ENCODE measurements at regions not wholly inside any gene's neighbourhood (a gene's known extent, or its start where the extent isn't known, plus 50 kb on each side); places are given as distances from the start of the nearest gene placed in this dataset.

DNA sequence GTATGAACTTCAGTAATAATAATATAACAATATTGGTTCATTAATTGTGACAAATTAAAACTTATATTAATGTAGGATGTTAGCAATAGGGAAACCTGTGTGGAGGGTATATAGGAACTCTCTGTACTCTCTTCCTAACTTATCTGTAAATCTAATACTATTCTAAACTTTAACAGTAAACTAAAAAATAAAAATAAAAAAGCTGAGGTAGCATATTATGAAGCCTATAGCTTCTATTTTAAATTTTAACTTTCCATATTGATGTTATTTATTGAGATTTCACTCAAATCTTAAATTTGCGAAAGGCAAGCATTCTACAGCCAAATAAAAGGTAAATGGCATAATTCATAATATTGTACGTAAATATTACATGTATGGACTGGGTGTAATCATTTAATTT lies 326.4 kb downstream of the MEI4 start:
- DNase-seq, result no peak

DNA sequence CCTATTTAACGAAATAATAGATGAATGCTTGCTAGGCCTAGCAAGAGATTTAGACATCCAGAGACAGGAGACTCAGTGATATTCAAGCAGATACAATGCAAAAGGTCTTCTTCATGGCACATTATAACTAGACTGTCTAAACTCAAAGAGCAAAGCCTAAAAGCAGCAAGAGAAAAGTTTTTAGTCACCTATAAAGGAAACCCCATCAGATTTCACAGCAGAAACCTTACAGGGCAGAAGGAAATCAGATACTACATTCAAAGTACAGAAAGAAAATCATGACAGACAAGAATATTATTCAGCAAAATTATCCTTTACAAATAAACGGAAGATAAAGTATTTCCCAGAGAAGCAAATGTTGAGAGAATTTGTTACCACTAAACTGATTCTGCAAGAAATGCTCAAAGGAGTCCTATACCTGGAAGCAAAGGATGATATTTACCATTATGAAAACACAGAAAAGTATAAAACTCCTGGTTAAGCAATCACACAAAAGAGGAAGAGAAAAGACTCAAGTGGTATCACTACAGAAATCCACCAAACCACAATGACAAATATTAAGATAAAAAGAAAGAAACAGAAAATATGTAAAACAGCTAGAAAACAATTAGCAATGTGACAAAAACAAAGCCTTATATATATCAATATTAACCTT lies 333.7 kb downstream of the MEI4 start:
- no peak for DNase-seq

GRCh38 chr6:77987035-77987384 lies 334.2 kb downstream of the MEI4 start:
- no peak for DNase-seq

GRCh38 chr6:78010130-78010529 lies 357.3 kb downstream of the MEI4 start:
- DNase-seq, result no peak

DNA sequence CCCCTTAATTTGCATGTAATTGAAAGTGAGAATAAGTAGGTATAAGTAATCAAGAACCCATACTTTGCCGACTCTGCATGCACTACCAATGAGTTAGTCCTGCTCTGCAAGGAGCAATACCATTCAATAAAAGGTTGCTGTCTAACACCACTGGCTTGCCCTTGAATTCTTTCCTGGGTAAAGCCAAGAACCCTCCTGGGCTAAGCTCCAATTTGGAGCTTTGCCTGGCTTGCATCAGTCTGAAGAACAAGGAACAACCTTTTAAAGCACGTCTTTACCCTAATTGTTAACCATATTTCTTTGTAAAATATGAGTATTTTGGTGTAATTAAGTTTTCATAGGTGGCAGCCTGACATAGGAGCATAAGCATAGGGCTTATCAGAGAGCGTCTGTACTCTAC lies 367.7 kb downstream of the MEI4 start:
- no peak for DNase-seq

DNA sequence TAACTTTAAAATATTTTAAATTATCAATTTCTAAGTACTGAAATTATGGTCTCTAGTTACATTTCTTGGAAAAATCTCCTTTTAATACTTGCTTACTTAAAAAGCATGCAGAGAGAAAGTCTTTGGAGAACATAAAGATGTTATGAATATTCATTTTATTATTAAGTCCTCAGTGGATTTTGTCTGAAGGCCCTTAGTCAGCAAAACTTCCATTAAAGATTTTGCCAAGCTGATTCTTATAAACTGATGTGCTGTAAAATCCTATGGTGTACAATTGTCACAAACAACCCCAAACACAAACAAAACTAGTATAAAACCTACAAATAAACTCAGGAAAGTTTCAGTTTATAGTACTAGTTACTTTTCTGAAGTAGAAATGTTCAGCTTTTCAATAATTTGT lies 372.7 kb downstream of the MEI4 start:
- DNase-seq, result no peak

DNA sequence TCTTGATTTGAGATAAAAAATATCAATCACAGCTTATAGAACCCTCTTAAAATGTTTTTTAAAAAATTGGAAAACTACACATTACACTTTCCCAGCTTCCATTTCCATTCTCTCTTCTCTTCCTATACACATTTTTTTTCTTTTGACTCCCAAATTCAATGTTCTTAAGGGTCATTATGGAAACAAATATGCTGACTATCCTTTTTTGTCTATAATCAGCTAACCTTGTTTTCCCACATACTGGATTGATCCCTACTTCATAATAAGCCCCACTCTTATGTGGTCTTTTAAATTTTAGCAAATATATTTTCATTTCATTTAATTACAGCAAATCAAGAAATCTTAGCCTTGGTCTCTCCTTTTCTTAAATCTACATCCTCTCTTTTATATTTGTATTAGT lies 378.4 kb downstream of the MEI4 start:
- no peak for DNase-seq

DNA sequence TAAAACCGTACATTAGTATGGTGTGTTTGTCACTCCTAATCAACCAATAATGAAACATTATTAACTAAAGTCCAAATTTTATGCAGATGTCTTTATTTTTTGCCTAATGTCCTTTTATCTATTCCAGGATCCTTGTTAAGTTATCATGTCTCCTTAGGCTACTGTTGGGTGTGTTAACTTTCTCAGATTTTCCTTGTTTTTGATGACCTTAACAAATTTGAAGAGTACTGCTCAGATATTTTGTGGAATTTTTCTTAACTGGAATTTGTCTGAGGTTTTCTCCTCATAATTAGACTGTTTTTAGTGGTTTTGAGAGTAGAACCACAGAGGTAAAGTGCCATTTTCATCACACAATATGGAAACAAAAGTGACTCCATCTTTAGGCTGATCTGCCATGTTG lies 406.3 kb downstream of the MEI4 start:
- no peak for DNase-seq

- DNase-seq, result no peak
Measured at GRCh38 chr6:78062993-78063392, 410.2 kb downstream of the MEI4 start.

GRCh38 chr6:78076371-78076770 lies 423.5 kb downstream of the MEI4 start:
- DNase-seq, result no peak

DNA sequence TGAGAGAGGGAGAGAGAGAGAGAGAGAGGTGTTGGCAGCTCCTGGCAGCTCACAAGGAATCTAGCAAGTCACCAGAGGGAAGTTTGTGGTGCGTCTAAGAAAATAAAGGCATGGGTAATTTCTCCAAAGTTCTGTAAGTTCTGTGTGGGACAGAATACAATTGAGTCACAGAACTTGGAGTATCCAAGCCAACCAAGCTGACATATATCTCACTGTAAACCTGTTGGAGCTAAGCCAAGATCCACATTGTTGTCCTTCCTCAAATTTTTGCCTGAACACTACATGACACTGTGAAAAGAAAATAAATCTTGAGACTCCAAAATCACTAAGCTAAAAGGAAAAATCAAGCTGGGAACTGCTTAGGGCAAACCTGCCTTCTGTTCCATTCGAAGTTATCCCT lies 436.7 kb downstream of the MEI4 start:
- DNase-seq, result no peak

DNA sequence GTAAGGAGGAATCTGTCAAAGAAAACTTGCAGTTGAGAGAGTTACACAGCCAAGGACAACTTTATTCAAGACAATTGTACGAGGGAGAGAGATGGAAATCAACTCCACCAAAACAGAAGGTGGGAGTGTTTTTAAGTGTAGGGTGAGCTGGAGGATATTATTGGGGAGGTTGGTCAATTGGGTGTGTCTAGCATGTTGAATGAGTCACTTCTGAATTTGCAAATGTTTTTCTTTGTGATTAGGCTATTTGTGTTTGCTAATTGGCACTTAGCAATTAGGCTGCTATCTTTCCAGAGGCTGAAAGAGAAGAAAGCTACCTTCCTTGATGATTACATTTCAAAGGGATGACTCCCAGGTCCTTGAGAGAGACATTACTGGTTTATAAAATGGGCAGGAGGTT lies 441.1 kb downstream of the MEI4 start:
- no peak for DNase-seq

- DNase-seq, result no peak
Measured at GRCh38 chr6:78101387-78101786, 448.5 kb downstream of the MEI4 start.

DNA sequence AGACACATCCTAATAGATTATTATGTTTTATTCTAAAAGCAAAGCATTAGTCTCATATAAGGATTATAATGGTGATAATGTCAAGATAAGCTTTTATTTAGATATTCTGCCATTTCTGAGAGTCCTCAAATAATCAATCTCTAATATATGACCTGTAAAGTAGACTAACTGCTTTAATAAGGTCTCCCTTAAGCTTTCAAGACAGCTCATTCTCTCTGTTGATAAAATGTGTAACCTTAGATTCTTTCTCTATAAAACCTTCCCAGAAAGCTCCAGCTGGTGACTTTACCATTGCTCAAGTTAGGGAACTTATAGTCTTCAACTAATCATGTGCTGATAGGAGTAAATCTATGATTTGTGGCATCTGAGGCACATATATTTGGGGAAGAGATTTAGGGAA lies 457.8 kb downstream of the MEI4 start:
- no peak for DNase-seq

GRCh38 chr6:78117966-78118365 lies 465.1 kb downstream of the MEI4 start:
- no peak for DNase-seq

- no peak for DNase-seq
Measured at GRCh38 chr6:78131521-78131920, 478.7 kb downstream of the MEI4 start.

DNA sequence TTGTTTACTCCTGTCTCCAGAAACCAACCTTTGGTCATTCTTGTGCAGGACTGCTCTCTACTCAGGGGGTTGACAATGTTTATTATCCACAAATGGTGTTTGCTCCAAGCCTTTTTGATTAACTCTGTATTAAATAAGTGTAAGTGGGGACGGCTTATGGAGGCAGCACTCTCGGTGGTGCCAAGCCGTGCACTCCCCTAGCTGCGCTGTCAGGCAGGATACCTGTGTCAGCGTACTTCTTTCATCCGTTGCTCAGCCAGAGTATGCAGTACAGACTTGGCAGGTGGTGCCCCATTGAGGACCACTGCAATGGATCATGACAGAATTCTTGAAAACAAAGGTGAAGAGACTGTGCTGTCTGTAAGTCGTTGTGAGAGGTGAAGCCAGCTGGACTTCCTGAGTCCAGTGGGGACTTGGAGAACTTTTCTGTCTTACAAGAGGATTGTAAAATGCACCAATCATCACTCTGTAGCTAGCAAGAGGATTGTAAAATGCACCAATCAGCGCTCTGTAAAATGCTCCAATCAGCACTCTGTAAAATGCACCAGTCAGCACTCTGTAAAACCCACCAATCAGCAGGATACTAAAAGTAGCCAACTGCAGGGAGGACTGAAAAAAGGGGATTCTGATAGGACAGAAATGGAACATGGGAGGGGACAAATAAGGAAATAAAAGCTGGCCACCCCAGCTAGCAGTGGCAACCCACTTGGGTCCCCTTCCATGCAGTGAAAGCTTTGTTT lies 480.0 kb downstream of the MEI4 start:
- DNase-seq, result no peak

- DNase-seq, result no peak
Measured at GRCh38 chr6:78150425-78150824, 497.6 kb downstream of the MEI4 start.

DNA sequence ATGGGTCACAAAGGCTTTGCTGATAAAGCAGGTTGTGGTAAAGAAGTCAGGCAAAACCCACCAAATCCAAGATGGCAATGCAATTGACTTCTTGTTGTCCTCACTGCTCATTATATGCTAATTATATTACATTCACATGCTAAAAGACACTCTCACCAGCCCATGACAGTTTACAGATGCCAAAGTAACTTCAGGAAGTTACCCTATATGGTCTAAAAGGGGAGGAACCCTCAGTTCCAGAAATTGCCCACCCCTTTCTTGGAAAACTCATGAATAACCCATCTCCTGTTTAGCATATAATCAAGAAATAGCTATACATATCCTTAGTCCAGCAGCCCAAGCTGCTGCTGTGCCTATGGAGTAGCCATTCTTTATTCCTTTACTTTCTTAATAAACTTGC lies 501.1 kb downstream of the MEI4 start:
- DNase-seq, result no peak

GRCh38 chr6:78157606-78158005 lies 504.8 kb downstream of the MEI4 start:
- no peak for DNase-seq

GRCh38 chr6:78188891-78189290 lies 536.1 kb downstream of the MEI4 start:
- no peak for DNase-seq

- no peak for DNase-seq
Measured at GRCh38 chr6:78192057-78192456, 539.2 kb downstream of the MEI4 start.

DNA sequence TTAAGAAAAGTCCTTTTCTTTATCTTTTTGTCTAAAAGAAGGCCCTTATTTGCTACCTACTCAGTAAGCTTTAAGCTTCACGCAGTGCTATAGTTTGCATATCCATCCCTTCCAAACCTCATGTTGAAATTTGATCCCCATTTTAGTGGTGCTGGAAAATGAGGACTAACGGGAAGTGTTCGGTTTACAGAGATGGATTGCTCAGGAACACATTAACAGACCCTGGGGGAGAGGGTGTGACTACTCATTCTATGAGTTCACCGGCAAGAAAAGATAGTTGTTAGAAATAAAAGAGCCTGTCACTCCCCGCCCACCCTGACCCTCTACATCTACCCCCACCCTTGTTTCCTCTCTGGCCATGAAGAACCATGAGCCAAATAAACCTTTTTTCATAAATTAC lies 546.2 kb downstream of the MEI4 start:
- no peak for DNase-seq

- DNase-seq, result no peak
Measured at GRCh38 chr6:78222226-78222625, 569.4 kb downstream of the MEI4 start.

GRCh38 chr6:78231002-78231401 lies 578.2 kb downstream of the MEI4 start:
- no peak for DNase-seq

All from C1 segment of cervical spinal cord (tissue), 14 donors.